Fibroblast of upper back skin (primary cell): ENCODE measurements at regions not wholly inside any gene's neighbourhood (a gene's known extent, or its start where the extent isn't known, plus 50 kb on each side); places are given as distances from the start of the nearest gene placed in this dataset.

Source experiments
- DNase-seq: peaks from one replicate; pipeline ENCODE4 v3.0.0-alpha.2; 2013

- no peak for DNase-seq
These were observed 164.9 kb downstream of the IRF8 start for GRCh38 chr16:86063760-86064405.

GRCh38 chr16:86064431-86065250 lies 165.7 kb downstream of the IRF8 start:
- no peak for DNase-seq

- no peak for DNase-seq
These were observed 166.7 kb downstream of the IRF8 start for GRCh38 chr16:86065711-86066110.

GRCh38 chr16:86066811-86067210 lies 167.8 kb downstream of the IRF8 start:
- no peak for DNase-seq

- DNase-seq, result no peak
These were observed 168.6 kb downstream of the IRF8 start for GRCh38 chr16:86067516-86067915.

GRCh38 chr16:86067936-86068335 lies 169.0 kb downstream of the IRF8 start:
- DNase-seq, result no peak

GRCh38 chr16:86068722-86069121 lies 169.8 kb downstream of the IRF8 start:
- DNase-seq, result no peak

GRCh38 chr16:86069736-86070298 lies 170.9 kb downstream of the IRF8 start:
- DNase-seq, result no peak

- no peak for DNase-seq
These were observed 171.5 kb downstream of the IRF8 start for GRCh38 chr16:86070484-86070883.

GRCh38 chr16:86070971-86071370 lies 172.0 kb downstream of the IRF8 start:
- no peak for DNase-seq

- no peak for DNase-seq
These were observed 172.8 kb downstream of the IRF8 start for GRCh38 chr16:86071611-86072240.

- DNase-seq, result peak; percentile 67
These were observed 173.6 kb downstream of the IRF8 start for GRCh38 chr16:86072328-86073102.

GRCh38 chr16:86073103-86073625 lies 174.2 kb downstream of the IRF8 start:
- no peak for DNase-seq

GRCh38 chr16:86073763-86074493 lies 175.0 kb downstream of the IRF8 start:
- DNase-seq, result no peak

GRCh38 chr16:86074651-86075487 lies 175.9 kb downstream of the IRF8 start:
- DNase-seq, result no peak

GRCh38 chr16:86075488-86075785 lies 176.5 kb downstream of the IRF8 start:
- no peak for DNase-seq

- DNase-seq, result no peak
These were observed 177.0 kb downstream of the IRF8 start for GRCh38 chr16:86075839-86076440.

- no peak for DNase-seq
These were observed 177.6 kb downstream of the IRF8 start for GRCh38 chr16:86076606-86077005.

- DNase-seq, result no peak
These were observed 178.4 kb downstream of the IRF8 start for GRCh38 chr16:86077243-86077940.

- no peak for DNase-seq
These were observed 179.2 kb downstream of the IRF8 start for GRCh38 chr16:86078121-86078600.
